ENCODE measurements at regions not wholly inside any gene's neighbourhood (a gene's known extent, or its start where the extent isn't known, plus 50 kb on each side); places are given as distances from the start of the nearest gene placed in this dataset.

- Histone ChIP-seq H3K27ac (ENCODE audit: low read depth, low read length, poor library complexity, severe bottlenecking) (no peak overlapping the region), H3K36me3 (ENCODE audit: insufficient read depth, low read length, poor library complexity, severe bottlenecking) (no peaks in the 10 kb centered on the region), H3K4me1 (ENCODE audit: insufficient read depth, low read length, poor library complexity, severe bottlenecking) (no peaks in the 10 kb centered on the region), H3K4me3 (ENCODE audit: low read depth, low read length, poor library complexity, severe bottlenecking) (no peak overlapping the region), H3K27me3 (replicated peaks; ENCODE audit: insufficient read depth, low read depth, low read length, poor library complexity) (peaks cover 62% of the 10 kb centered on the region), H3K9me3 (ENCODE audit: low read depth, low read length, poor library complexity, severe bottlenecking) (no peaks in the 10 kb centered on the region)
- intact Hi-C loops (cut with micrococcal nuclease; ENCODE audit: unreplicated experiment): no loop called here
- TF ChIP-seq EZH2 (IDR thresholded peaks at IDR 0.05; ENCODE audit: borderline replicate concordance, low read depth, low read length, poor library complexity, severe bottlenecking) (no peak), CTCF (conservative IDR thresholded peaks at IDR 0.05; ENCODE audit: low read depth, low read length) (no peak)
- no TSS peak for BruUV-seq (replicated peaks)
- ChIA-PET CTCF (no interaction called here), POLR2A (ENCODE audit: low non-redundant PET) (no interaction called here)
- DNase-seq (ENCODE audit: low spot score): no peak
Observed at GRCh38 chr5:136642976-136643375, 277.6 kb upstream of the TRPC7 start.

DNA sequence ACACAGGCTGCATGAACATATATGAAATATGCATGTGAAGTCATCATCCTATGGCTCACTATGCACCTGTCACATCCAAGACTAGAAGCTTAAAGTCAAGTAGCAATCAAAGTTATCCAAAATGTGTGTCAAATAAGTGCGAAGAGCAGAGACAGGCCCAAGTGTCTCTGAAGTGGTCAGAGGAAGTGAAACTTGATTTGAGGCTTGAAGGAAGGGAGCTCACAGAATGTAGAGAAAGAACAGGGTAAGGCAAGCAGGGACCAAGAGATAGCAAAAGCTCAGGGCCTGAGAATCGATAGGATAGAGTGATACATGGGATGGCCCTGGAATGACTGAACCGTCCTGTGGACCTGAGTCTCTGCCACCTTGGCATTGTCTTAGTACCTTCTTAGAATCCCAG lies 274.3 kb upstream of the TRPC7 start:
- no peak for TF ChIP-seq EZH2 (IDR thresholded peaks at IDR 0.05; ENCODE audit: borderline replicate concordance, low read depth, low read length, poor library complexity, severe bottlenecking)
- no TSS peak for BruUV-seq (replicated peaks)
- POLR2A ChIA-PET (ENCODE audit: low non-redundant PET): no interaction called here
- intact Hi-C loops (cut with micrococcal nuclease; ENCODE audit: unreplicated experiment): no loop called here
- Histone ChIP-seq H3K27ac (ENCODE audit: low read depth, low read length, poor library complexity, severe bottlenecking) (no peak overlapping the region), H3K27me3 (replicated peaks; ENCODE audit: insufficient read depth, low read depth, low read length, poor library complexity) (peaks cover 78% of the 10 kb centered on the region), H3K4me3 (ENCODE audit: low read depth, low read length, poor library complexity, severe bottlenecking) (no peak overlapping the region), H3K9me3 (ENCODE audit: low read depth, low read length, poor library complexity, severe bottlenecking) (no peaks in the 10 kb centered on the region), H3K4me1 (ENCODE audit: insufficient read depth, low read length, poor library complexity, severe bottlenecking) (no peaks in the 10 kb centered on the region), H3K36me3 (ENCODE audit: insufficient read depth, low read length, poor library complexity, severe bottlenecking) (no peaks in the 10 kb centered on the region)
- CTCF ChIA-PET: no interaction called here
- no peak for DNase-seq (ENCODE audit: low spot score)

DNA sequence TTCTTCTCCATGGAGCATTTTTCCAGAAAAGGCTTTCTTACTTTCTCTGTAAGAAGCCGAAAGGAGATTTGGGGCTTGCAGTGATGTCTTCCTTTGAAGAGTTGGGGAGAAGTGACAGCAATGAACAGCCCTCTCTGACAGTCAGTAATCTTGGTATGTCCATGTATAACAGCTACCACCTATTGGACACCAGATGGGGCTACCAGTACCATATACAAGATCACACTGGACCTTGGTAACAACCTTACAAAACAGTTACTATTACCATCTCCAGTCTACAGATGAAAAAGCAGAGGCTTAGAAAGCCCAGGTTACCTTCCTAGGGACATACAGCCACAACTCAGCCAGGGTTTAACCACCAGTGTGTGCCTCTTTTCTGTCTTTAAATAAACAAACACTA lies 272.7 kb upstream of the TRPC7 start:
- BruUV-seq (replicated peaks): no TSS peak
- intact Hi-C loops (cut with micrococcal nuclease; ENCODE audit: unreplicated experiment): no loop called here
- no peaks in the 10 kb centered on the region for H3K4me1 ChIP-seq (ENCODE audit: insufficient read depth, low read length, poor library complexity, severe bottlenecking)
- no peak for DNase-seq (ENCODE audit: low spot score)
- ChIA-PET CTCF (no interaction called here), POLR2A (ENCODE audit: low non-redundant PET) (no interaction called here)
- no peak overlapping the region for H3K4me3 ChIP-seq (ENCODE audit: low read depth, low read length, poor library complexity, severe bottlenecking)
- peaks cover 84% of the 10 kb centered on the region for H3K27me3 ChIP-seq (replicated peaks; ENCODE audit: insufficient read depth, low read depth, low read length, poor library complexity)
- H3K9me3 ChIP-seq (ENCODE audit: low read depth, low read length, poor library complexity, severe bottlenecking): no peaks in the 10 kb centered on the region
- no peaks in the 10 kb centered on the region for H3K36me3 ChIP-seq (ENCODE audit: insufficient read depth, low read length, poor library complexity, severe bottlenecking)
- H3K27ac ChIP-seq (ENCODE audit: low read depth, low read length, poor library complexity, severe bottlenecking): no peak overlapping the region
- TF ChIP-seq CTCF (conservative IDR thresholded peaks at IDR 0.05; ENCODE audit: low read depth, low read length): no peak
- no peak for TF ChIP-seq EZH2 (IDR thresholded peaks at IDR 0.05; ENCODE audit: borderline replicate concordance, low read depth, low read length, poor library complexity, severe bottlenecking)

DNA sequence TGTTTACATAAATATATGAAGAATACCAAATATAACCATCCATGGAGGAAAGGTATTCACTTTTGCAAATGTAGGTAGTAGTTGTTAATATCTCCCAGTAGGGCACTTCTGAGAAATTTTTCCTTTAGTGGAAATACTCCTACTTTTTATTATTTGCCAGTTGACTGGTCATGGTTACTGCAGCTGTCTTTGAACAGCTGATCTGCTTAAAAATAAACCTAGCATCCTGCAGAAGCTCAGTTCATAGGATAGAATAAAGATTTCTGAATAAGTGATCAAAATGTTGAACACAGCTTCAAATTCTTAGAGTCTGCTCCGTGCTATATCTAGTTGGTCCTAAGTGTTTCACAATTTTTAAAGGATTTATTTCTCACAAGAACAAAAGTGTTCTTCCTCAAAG lies 270.7 kb upstream of the TRPC7 start:
- Histone ChIP-seq H3K4me1 (ENCODE audit: insufficient read depth, low read length, poor library complexity, severe bottlenecking) (no peaks in the 10 kb centered on the region), H3K9me3 (ENCODE audit: low read depth, low read length, poor library complexity, severe bottlenecking) (no peaks in the 10 kb centered on the region), H3K27me3 (replicated peaks; ENCODE audit: insufficient read depth, low read depth, low read length, poor library complexity) (peaks cover 79% of the 10 kb centered on the region), H3K4me3 (ENCODE audit: low read depth, low read length, poor library complexity, severe bottlenecking) (no peak overlapping the region), H3K27ac (ENCODE audit: low read depth, low read length, poor library complexity, severe bottlenecking) (no peak overlapping the region), H3K36me3 (ENCODE audit: insufficient read depth, low read length, poor library complexity, severe bottlenecking) (no peaks in the 10 kb centered on the region)
- ChIA-PET CTCF (no interaction called here), POLR2A (ENCODE audit: low non-redundant PET) (no interaction called here)
- TF ChIP-seq CTCF (conservative IDR thresholded peaks at IDR 0.05; ENCODE audit: low read depth, low read length) (no peak), EZH2 (IDR thresholded peaks at IDR 0.05; ENCODE audit: borderline replicate concordance, low read depth, low read length, poor library complexity, severe bottlenecking) (no peak)
- BruUV-seq (replicated peaks): no TSS peak
- intact Hi-C loops (cut with micrococcal nuclease; ENCODE audit: unreplicated experiment): no loop called here
- DNase-seq (ENCODE audit: low spot score): no peak

Data from A673 (cell line).